ENCODE measurements at regions not wholly inside any gene's neighbourhood (a gene's known extent, or its start where the extent isn't known, plus 50 kb on each side); places are given as distances from the start of the nearest gene placed in this dataset.

DNA sequence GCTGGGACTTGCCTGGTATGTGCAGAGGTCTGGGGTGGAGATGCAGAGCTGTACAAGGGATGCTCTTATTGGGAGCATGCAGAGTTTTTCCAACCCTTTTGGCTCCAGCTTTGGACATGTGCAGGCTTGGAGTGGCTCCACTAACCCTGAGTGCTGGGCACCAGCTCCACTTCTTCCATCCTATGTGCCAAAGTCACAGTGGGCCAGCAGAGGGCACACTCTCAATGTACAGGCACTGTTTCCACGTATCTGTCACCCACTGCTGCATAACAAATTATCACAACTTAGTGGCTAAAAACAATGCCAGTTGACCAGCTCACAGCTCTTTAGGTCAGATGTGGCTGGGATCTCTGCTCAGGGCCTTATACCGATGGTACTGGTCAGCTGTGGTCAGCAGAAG is 631.8 kb downstream of the AJAP1 start:
- DNase-seq (ENCODE audit: low read depth in 2 of 2): no peak

DNA sequence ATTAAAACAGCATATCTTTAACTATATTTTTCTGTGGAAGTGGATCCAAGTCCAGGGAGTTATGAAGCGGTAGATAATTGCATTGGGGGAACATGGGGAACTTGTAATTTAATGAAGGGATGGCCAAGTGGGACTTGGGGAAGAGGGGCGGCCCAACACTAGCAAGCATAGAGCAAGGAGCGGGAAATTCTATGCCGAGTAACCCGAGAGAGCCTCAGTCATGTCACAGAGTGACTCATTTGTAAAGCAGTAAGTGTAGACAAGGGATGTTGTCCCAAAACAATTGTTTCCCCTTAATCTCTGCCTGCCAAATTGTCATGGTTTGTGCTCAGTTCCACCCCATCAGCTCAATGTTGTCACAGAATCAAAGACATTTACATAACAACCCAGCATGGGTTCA is 620.1 kb downstream of the AJAP1 start:
- DNase-seq (ENCODE audit: low read depth in 2 of 2): no peak

GRCh38 chr1:5273280-5274003 is 619.0 kb downstream of the AJAP1 start:
- DNase-seq (ENCODE audit: low read depth in 2 of 2): no peak

- DNase-seq (ENCODE audit: low read depth in 2 of 2): no peak
Observed at GRCh38 chr1:5272325-5272724, 617.9 kb downstream of the AJAP1 start.

DNA sequence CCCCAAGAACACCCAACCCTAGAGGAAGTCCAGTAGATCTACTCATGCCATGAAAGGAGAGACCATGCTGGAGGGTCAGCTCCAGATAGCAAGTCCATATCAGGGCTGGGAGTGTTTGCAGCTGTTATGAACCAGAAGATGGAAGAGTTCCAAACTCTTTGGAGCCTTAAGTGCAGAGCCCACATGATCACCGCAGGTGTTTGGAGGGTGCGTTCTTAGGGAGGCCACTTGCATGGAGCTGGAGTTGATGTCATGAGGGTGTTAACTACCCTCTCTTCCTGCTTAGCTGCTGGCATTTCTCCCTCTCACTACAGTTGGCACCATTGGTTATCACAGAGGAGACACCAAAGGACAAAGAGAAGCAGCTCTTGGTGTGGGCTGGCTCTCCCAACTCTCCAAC is 616.9 kb downstream of the AJAP1 start:
- DNase-seq (ENCODE audit: low read depth in 2 of 2): no peak

DNA sequence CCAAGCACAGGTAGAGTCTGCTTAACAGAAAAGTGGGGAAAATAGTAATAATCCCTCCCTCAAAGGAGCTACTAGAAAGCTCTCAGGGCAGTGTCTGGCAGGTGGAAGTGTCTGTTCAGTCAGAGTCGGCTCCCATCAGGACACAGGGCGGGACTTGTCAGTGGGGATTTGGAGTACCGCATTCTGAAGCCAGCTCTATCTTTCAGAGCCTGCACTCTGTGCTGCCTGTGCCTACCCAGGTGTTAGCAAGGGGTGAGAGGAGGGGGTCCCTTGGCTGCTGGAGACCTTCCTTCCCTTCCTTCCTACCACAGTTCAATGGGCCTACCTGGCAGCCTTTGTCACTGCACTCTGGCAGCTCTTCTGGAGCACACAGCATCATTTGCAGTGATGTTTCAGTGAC is 615.5 kb downstream of the AJAP1 start:
- DNase-seq (ENCODE audit: low read depth in 2 of 2): no peak

GRCh38 chr1:5267603-5268235 is 613.3 kb downstream of the AJAP1 start:
- DNase-seq (ENCODE audit: low read depth in 2 of 2): no peak

- DNase-seq (ENCODE audit: low read depth in 2 of 2): no peak
Observed at GRCh38 chr1:5265438-5266075, 611.1 kb downstream of the AJAP1 start.

DNA sequence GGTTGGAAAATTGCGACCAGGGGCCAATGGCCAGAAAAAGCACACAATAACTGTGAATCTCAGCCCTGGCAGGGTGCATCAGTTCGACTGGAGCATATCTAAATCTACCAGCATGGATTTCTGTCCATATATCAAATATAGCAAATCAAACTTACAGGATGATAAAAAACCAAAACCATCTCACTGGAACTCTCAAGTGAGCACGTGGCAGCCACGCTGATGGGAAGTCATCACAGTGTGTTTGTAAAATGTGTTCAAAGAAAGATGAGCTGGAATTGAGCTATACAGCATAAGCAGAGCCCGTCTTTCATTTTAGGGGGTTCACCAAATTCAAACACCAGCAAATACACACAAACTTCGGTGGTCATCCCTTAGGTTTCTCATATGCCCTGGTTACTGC is 610.1 kb downstream of the AJAP1 start:
- no peak for DNase-seq (ENCODE audit: low read depth in 2 of 2)

DNA sequence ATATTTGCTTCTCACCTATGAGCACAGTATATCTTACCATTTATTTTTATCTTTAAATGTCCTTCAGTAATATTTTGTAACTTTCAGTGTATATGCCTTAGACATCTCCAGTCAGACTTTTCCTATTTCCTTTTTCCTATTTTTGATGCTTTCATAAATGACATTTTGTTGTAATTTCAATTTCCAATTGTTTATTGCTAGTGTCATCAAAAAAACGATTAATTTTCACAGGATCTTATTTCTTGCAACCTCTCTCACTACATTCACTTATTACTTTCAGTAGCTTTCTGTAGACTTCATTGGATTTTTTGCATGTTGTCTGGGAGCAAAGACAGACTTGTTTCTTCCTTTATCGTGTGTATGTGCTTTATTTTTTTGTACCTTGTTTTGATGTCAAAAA is 602.4 kb downstream of the AJAP1 start:
- no peak for DNase-seq (ENCODE audit: low read depth in 2 of 2)

- no peak for DNase-seq (ENCODE audit: low read depth in 2 of 2)
Observed at GRCh38 chr1:5254975-5255374, 600.6 kb downstream of the AJAP1 start.

- no peak for DNase-seq (ENCODE audit: low read depth in 2 of 2)
Observed at GRCh38 chr1:5254131-5254725, 599.8 kb downstream of the AJAP1 start.

- no peak for DNase-seq (ENCODE audit: low read depth in 2 of 2)
Observed at GRCh38 chr1:5253036-5253435, 598.6 kb downstream of the AJAP1 start.

DNA sequence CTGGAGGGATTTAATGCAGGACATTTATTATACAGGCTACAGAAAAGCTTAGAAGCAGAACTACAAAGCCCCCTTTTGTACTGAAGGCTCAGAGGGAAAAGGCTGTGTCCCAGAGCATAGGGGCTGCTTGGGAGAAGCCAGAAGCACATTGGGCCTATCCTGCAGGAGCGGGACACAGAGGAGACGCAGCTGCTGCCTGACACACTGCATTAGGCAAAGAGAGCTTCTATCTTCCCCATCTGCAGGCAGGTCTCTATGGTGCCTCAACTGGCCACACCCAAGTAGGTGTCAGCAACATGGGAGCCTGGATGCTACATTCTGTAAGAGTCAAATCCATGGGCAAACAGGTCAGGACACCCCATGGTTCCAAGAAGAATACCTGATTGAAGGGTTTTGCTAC is 595.9 kb downstream of the AJAP1 start:
- DNase-seq (ENCODE audit: low read depth in 2 of 2): no peak

GRCh38 chr1:5245348-5245747 is 590.9 kb downstream of the AJAP1 start:
- no peak for DNase-seq (ENCODE audit: low read depth in 2 of 2)

DNA sequence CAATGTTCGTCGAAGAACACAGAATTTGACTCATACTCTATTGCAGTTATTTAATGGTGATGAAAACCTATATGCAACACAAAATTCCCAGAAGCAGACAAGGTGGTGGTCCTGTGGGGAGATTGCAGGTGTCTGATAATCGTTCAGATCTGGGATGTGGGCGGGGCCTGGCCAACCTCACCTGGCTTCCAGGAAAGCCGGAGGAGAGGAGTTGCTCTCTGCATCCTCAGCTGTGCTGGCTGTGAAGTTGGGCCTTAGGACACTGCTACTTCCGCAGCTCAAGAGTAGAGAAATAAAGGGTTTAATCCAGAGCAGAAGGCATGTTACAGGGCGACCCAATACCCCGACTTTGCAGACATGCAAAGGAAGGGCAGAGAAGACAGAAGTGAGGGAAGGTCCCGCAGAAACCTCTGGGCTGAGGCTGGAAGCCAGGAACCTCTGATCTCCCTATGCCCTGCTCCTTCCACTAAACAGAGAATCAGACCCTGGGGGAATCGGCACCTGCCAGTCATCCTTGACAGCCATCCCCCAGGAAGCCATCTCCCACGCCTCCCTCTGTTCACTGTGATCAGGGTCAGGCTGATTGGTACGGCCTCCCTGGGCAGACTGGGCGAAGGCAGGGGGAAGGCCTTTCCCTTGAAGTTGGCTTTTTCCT is 590.3 kb downstream of the AJAP1 start:
- no peak for DNase-seq (ENCODE audit: low read depth in 2 of 2)

DNA sequence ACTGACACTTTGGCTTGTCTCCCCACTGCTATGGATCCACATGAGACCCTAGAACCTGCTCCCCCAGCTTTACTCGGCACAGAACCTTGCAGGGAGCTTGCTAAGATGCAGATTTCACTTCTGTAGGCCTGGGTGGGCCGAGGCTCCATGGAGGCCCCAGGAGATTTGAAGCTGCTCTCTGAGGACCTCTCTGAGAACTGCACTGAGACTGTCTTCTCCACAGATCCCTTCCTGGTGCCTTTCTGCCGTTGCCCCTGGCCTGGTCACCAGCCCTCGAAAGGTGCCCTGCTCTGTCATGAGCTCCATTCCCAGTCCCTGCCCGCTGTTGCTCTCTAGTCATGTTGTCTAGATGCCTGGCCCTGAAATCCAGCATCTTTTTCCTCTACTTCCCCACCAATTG is 588.4 kb downstream of the AJAP1 start:
- DNase-seq (ENCODE audit: low read depth in 2 of 2): no peak

GRCh38 chr1:5239911-5240310 is 585.5 kb downstream of the AJAP1 start:
- no peak for DNase-seq (ENCODE audit: low read depth in 2 of 2)

DNA sequence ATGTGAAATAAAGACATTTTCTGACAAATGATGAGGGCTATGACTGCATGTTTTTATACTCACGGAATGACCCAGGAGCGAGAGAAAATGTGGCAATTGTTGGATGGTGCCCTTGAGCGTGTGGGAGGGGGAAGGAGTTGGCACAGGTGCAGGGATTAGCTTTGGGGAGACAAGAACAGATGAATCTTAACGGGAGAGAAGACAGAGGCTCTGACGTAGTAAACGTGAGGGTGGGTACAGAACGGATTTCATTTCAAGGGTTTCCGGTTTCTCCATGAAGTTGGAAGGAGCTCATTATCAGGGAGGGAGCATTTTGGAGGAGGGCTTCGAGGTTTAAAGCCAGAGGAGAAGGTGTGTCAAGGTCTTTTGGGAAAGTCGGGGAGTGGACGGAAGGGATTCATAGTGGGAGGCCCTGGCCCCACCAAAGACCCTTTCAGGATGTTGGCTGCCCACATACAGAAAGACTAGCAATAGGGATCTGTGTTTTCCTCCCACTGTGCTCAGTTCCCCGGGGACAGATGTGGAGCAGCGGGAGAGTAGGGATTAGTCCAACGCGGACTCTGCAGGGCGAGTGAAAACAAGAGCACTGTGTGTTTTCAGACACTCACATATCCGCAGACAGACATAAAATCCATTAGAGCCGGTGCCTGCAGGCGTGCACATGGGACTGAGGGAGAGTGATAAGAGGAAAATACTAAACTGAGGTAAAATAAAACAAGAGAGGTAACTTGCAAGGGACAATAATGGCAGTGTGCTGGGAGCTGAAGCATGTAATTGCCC is 584.1 kb downstream of the AJAP1 start:
- no peak for DNase-seq (ENCODE audit: low read depth in 2 of 2)

- no peak for DNase-seq (ENCODE audit: low read depth in 2 of 2)
Observed at GRCh38 chr1:5235355-5235899, 581.0 kb downstream of the AJAP1 start.

GRCh38 chr1:5232537-5232936 is 578.1 kb downstream of the AJAP1 start:
- DNase-seq (ENCODE audit: low read depth in 2 of 2): no peak

Data from fibroblast of skin of left biceps (primary cell).